Mucosa of stomach (tissue), 1 donor: ENCODE measurements at regions not wholly inside any gene's neighbourhood (a gene's known extent, or its start where the extent isn't known, plus 50 kb on each side); places are given as distances from the start of the nearest gene placed in this dataset.
"Not testable (repeated sequence)": the region's sequence is repeated elsewhere in the genome, so short reads cannot be mapped to it uniquely, and the experiment has no call there.

Experiments used
- H3K27me3 ChIP-seq: one replicate; pipeline ENCODE4 v1.7.0; 2013; ENCODE audit warnings: mild to moderate bottlenecking, low read length; ENCODE audit not compliant: control insufficient read depth, insufficient read depth
- H3K36me3 ChIP-seq: one replicate; pipeline ENCODE4 v1.7.0; 2013; ENCODE audit warnings: low read length; ENCODE audit not compliant: control insufficient read depth, insufficient read depth
- H3K4me1 ChIP-seq: one replicate; pipeline ENCODE4 v1.7.0; 2013; ENCODE audit warnings: mild to moderate bottlenecking, low read length; ENCODE audit not compliant: control insufficient read depth, insufficient read depth
- H3K4me3 ChIP-seq: one replicate; pipeline ENCODE4 v1.7.0; 2013; ENCODE audit warnings: low read length
- H3K9ac ChIP-seq: one replicate; pipeline ENCODE4 v1.7.0; 2013; ENCODE audit warnings: mild to moderate bottlenecking, low read length, moderate library complexity
- H3K9me3 ChIP-seq: one replicate; pipeline ENCODE4 v1.7.0; 2013; ENCODE audit warnings: mild to moderate bottlenecking, low read length, moderate library complexity; ENCODE audit not compliant: control insufficient read depth
- donor health status: Pancreatic carcinoma.

DNA sequence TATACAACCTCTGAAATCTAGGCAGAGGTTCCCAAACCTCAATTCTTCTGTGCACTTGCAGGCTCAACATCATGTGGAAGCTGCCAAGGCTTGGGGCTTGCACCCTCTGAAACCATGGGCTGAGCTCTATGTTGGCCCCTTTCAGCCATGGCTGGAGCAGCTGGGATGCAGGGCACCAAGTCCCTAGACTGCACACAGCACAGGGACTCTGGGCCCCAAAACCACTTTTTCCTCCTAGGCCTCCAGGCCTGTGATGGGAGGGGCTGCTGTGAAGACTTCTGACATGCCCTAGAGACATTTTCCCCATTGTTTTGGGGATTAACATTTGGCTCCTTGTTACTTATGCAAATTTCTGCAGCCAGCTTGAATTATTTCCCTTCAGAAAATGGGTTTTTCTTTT, 250.4 kb downstream of the ERMARD start:
- not testable (repeated sequence) for H3K4me1 ChIP-seq, H3K36me3 ChIP-seq, H3K4me3 ChIP-seq, H3K27me3 ChIP-seq, H3K9ac ChIP-seq, H3K9me3 ChIP-seq

DNA sequence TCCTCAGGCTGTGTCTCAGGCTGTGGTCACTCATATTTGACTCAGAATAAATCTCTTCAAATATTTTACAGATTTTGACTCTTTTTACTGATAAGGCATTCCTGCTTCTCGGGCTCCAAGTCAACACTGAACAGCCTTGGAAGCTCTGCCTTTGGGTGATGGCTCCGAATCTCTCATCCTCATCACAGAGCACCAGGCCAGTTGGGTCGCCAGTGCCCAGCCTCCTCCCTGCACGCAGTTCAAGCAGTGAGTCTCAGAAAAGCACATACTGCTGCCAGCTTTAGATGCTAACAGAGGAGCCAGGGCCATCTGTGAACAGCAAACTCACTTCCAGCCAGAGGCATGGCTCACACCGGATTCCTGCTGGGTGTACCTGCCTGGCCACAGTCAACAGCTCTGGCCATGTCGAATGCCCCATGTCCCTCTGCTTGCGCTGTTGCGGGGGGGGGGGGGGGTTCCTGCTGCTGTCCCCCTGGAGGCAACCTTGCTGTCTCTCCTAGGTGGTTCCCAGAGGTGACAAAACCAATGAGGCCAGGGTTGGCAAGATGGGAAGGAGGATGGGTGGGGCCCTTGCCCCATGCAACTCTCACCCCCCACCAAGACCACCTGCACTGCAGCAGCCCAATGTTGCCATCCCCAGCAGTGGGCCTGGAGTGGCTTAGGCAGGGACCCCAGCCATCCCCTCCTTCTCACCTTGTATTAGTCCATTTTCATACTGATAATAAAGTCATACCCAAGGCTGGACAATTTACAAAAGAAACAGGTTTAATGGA, 248.8 kb downstream of the ERMARD start:
- H3K4me3 ChIP-seq, result no peak overlapping the region
- H3K36me3 ChIP-seq, result no peaks in the 10 kb centered on the region
- no peaks in the 10 kb centered on the region for H3K27me3 ChIP-seq
- no peak overlapping the region for H3K9ac ChIP-seq
- no peaks in the 10 kb centered on the region for H3K4me1 ChIP-seq
- no peaks in the 10 kb centered on the region for H3K9me3 ChIP-seq

DNA sequence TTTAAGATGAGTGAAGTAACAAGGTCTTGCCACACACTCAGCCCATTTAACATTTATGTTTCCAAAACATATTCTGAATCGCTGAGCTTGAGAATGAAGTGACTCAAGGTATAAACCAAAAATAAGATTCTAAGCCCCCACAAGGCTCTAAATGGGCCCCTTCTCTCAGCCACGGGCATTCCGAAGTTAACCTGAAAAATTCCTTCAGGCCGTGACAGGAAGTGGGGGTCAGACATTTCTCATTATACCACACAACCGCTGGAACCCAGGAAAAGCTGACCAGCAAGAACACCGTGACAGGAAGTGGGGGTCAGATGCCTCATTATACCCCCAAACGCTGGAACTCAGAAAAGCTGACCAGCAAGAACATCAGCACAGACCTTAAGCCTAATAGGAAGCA, 247.9 kb downstream of the ERMARD start:
- no peak overlapping the region for H3K4me3 ChIP-seq
- no peaks in the 10 kb centered on the region for H3K27me3 ChIP-seq
- no peak overlapping the region for H3K9ac ChIP-seq
- H3K4me1 ChIP-seq, result no peaks in the 10 kb centered on the region
- no peaks in the 10 kb centered on the region for H3K36me3 ChIP-seq
- no peaks in the 10 kb centered on the region for H3K9me3 ChIP-seq

DNA sequence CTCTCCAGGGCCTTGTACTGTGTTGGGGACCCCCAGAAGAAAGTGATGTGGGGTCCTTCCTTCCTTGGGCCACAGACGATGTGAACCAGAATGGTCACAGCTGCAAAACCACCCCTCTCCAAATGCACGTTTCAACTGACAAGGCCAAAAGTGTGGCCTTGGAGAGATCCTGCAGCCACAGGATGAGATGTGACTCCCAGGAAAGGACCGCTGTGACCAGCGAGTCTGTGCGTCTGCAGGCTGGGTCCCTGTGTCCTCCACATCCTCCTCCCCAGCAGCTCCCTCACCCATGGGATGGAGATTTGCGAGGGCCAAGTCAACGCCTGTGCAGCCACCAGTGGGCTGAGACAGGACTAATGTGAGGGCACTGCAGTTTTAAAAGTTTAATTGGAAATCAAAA, 247.0 kb downstream of the ERMARD start:
- H3K27me3 ChIP-seq, result no peaks in the 10 kb centered on the region
- no peaks in the 10 kb centered on the region for H3K4me1 ChIP-seq
- no peaks in the 10 kb centered on the region for H3K36me3 ChIP-seq
- no peak overlapping the region for H3K9ac ChIP-seq
- H3K9me3 ChIP-seq, result no peaks in the 10 kb centered on the region
- H3K4me3 ChIP-seq, result no peak overlapping the region

DNA sequence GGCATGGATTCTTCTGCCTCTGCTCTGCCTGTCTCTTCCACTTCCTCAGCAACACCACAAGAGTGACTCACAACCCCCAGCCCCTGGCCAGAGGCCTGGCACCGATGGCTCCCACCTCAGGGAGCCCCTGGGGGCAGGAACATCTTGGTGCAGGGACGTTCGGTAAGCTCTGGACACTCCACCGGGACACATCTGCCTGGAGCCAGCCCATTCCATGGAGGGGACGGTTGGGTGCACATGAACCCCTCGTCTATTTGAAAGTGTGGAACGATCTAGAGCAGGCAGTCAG, 246.5 kb downstream of the ERMARD start:
- Histone ChIP-seq H3K4me3 (no peak overlapping the region), H3K27me3 (no peaks in the 10 kb centered on the region), H3K36me3 (no peaks in the 10 kb centered on the region), H3K4me1 (no peaks in the 10 kb centered on the region), H3K9me3 (no peaks in the 10 kb centered on the region), H3K9ac (no peak overlapping the region)

DNA sequence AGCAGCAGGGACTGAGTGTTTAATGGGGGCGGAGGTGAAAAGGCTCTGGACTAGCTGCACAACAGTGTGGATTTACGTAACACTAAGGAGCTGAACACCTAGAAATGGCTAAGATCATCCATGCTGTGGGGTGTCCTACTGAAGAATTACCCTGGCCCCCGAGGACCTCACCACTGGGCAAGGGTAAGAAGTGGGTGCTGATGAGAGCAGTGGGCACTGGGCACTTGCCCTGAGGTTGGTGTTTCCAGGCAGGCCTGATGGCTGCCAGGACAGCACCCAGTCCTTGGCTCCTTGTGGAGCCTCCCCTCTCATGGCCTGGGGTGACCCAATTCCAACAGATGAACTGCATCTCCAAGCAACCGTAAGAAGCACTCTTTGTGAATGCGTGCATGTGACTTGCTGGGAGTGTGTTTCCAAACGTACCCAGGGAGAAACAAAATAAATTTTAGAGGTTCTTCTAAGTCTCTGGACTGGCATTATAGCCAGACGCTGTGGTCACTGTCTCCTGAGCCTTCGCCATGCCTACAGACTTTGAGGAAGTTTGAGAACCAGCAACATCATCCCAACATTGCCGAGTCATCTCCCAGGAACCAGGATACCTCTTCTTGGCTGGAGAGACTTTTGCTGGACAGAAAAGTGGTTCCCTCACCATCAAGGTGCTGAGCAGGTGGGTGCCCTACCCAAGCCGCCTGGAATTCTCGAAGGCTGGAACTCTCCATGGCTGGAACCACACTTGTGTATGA, 245.9 kb downstream of the ERMARD start:
- Histone ChIP-seq H3K9me3 (no peaks in the 10 kb centered on the region), H3K4me1 (no peaks in the 10 kb centered on the region), H3K4me3 (no peak overlapping the region), H3K36me3 (no peaks in the 10 kb centered on the region), H3K9ac (no peak overlapping the region), H3K27me3 (no peaks in the 10 kb centered on the region)

DNA sequence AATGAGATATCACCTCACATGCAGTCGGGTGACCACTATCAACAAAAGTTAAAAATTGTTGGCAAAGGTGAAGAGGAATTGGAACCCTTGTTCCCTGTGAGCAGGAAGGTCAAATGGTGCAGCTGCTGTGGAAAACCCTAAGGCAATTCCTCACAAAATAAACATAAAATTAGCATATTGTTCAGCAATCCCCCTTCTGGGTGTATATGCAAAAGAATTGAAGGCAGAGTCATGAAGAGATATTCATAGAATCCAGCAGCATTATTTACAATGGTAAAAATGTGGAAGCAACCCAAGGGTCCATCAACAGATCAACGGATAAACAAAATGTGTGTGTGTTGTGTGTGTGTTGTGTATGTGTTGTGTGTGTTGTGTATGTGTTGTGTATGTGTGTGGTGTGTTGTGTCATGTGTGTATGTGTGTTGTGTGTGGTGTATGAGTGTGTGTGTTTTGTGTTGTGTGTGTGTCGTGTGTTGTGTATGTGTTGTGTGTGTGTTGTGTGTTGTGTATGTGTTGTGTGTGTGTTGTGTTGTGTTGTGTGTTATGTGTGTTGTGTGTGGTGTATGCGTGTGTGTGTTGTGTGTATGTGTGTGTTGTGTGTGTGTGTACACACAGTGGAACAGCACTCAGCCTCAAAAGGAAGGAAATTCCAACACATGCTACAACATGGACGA, 245.1 kb downstream of the ERMARD start:
- Histone ChIP-seq H3K4me1 (no peaks in the 10 kb centered on the region), H3K9ac (no peak overlapping the region), H3K36me3 (no peaks in the 10 kb centered on the region), H3K9me3 (no peaks in the 10 kb centered on the region), H3K27me3 (no peaks in the 10 kb centered on the region), H3K4me3 (no peak overlapping the region)

DNA sequence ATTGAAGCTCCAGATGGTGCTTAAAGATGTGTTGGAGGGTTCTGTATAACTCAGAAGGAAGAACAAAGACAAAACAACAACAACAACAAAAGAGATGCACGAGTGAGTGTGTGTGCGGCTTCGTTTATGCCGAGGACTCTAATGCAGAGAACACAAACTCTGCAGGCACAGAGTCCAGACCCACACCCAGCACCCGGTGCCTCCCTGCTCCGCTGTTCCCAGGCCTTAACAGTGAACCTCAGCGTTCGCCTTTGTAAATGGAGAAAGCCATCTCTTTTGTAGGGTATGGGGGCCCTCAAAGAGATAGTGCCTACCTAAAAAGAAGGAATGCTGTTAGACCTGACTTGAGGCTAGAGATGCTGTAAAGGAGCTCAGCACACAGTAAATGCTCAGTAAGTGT, 243.3 kb downstream of the ERMARD start:
- no peaks in the 10 kb centered on the region for H3K9me3 ChIP-seq
- H3K36me3 ChIP-seq, result no peaks in the 10 kb centered on the region
- H3K27me3 ChIP-seq, result no peaks in the 10 kb centered on the region
- no peak overlapping the region for H3K4me3 ChIP-seq
- H3K9ac ChIP-seq, result no peak overlapping the region
- H3K4me1 ChIP-seq, result no peaks in the 10 kb centered on the region

DNA sequence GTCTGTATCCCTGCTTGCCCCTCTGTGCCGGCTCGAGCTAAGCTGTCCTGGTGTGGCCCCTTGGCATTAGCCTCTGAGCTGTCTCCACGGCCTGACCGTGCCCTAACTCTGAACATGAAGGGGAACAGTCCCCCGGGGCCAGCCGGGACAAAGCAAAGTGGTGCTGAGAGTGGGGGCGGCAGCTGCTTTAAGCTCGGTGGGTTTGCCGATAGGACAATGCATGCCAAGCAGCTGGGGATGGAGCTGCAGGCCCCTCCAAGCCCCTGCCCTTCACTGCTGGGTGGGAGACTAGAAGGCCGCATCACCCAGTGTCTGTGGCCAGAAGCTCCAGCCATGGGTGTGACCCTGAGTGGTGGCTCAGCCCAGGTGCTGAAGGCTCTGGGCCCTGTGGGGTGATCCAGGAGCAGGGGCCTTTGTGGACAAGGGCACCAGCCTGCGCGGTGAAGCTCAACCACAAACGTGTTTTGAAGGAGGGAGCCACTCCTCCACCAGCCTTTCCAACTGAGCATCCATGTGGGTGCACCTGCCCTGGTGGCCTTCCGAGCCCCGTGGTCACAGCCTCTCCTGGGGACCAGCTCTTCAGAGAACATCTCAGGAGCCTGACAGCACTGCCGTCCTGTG, 242.5 kb downstream of the ERMARD start:
- H3K4me3 ChIP-seq, result no peak overlapping the region
- H3K9me3 ChIP-seq, result no peaks in the 10 kb centered on the region
- no peaks in the 10 kb centered on the region for H3K4me1 ChIP-seq
- H3K36me3 ChIP-seq, result no peaks in the 10 kb centered on the region
- H3K27me3 ChIP-seq, result no peaks in the 10 kb centered on the region
- no peak overlapping the region for H3K9ac ChIP-seq

DNA sequence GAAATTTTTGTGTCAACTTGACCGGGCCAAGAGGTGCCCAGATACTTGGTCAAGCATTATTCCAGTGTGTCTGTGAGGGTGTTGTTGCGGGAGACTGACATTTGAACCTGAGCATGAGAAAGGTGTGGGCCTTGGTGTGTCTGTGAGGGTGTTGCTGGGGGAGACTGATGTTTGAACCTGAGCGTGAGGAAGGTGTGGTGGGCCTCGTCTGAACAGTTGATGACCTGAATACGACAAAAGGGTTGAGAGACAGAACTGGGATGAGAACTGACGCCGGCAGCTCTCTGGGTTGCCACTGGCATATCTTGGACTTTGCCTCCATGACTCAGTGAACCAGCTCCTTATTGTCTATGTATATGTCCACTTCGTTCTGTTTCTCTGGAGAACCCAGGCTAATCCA, 240.5 kb downstream of the ERMARD start:
- no peak overlapping the region for H3K4me3 ChIP-seq
- no peaks in the 10 kb centered on the region for H3K4me1 ChIP-seq
- no peaks in the 10 kb centered on the region for H3K9me3 ChIP-seq
- H3K36me3 ChIP-seq, result no peaks in the 10 kb centered on the region
- no peak overlapping the region for H3K9ac ChIP-seq
- no peaks in the 10 kb centered on the region for H3K27me3 ChIP-seq

DNA sequence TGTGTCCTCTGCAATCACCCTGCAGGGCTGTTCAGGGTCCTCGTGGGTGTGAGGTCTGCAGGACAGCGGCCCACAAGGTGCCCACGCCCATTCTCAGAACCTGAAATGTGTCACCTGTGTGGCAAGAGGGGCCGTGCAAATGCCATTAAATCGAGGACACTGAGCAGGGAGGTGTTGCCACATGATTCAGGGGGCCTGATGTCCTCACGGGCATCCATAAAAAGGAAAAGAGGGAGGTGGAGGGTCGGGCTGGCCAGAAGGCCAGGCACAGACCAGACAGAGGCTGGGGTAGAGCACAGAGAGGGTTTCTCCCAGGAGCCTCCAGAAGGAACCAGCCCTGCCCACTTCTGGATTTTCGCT, 239.6 kb downstream of the ERMARD start:
- H3K9ac ChIP-seq, result no peak overlapping the region
- no peaks in the 10 kb centered on the region for H3K27me3 ChIP-seq
- no peak overlapping the region for H3K4me3 ChIP-seq
- H3K36me3 ChIP-seq, result no peaks in the 10 kb centered on the region
- H3K4me1 ChIP-seq, result no peaks in the 10 kb centered on the region
- no peaks in the 10 kb centered on the region for H3K9me3 ChIP-seq
